ENCODE measurements at regions not wholly inside any gene's neighbourhood (a gene's known extent, or its start where the extent isn't known, plus 50 kb on each side); places are given as distances from the start of the nearest gene placed in this dataset.

DNA sequence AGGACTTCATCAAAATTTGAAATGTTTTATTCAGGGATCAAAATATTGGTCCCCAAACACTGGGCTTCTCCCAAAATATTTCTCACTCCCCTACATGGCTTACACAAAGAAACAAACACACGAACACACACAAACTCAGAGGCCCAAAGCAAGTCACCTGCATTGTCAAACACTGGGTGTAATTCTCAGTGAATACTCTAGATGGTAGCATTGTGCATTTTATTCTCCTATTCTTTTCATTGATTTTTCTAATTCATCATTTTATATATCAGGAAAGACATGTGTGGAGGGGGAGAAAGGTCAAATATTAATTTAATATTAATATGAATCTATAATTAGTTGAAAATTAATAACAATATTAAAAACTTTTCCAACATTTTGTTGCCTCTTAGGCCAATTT is 72.3 kb upstream of the TNMD start:
- DNase-seq = peak; percentile 42

DNA sequence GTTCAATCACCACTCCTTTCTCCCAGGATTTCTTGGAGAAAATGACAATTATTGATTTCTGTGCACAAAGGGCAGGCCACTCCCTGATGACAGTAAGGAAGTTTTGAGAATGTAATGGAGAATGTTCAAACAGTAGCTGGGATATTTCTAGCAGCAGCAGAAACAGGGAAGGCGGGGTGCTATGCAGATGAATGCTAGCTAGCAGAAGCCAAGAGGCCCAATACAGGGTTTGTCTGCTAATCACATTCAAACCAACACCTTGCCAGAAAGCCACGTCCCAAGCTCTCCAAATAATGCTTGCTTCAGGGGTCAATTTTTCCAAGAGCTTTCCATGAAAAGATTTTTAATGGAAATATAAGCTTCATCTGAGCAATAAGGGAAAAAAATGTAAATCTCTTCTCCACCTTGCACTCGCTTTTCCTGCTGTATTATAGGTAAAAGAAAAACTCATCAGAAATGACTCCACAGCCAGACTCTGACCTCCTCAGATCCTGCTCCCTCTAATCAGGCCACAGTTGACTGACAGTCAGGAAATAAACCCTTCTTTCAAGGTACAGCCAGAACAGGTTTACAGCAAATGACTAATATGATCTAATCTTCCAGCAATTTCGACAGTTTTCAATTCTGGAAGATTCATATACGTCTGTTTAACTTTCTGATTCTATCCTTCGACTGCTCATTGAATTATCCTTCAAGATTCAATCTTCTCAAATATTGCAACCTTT is 84.7 kb upstream of the PCDH19 start:
- no peak for DNase-seq

GRCh38 chrX:100491174-100491573 is 81.1 kb upstream of the PCDH19 start:
- DNase-seq = no peak

DNA sequence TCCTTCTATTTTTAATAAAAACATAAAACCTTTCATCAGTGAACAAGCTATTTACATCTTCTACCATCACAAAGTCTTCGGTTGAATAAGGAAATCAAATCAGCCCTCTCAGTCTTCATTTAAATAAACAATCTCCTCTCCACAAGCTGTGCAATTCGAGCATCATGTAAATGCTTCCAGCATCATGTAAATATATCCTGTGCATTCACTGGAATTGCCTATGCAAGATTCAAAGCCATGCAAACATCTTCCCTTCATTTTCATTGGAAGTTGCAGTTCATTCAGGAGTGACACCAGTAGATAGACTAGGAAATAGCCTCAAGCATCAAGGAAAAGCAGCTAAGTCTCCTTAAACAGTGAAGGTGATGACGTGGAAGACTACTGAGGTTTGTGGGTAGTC is 77.7 kb upstream of the PCDH19 start:
- no peak for DNase-seq

GRCh38 chrX:100484971-100485370 is 74.9 kb upstream of the PCDH19 start:
- no peak for DNase-seq

- DNase-seq = no peak
These were observed 69.3 kb upstream of the PCDH19 start for GRCh38 chrX:100479329-100479728.

DNA sequence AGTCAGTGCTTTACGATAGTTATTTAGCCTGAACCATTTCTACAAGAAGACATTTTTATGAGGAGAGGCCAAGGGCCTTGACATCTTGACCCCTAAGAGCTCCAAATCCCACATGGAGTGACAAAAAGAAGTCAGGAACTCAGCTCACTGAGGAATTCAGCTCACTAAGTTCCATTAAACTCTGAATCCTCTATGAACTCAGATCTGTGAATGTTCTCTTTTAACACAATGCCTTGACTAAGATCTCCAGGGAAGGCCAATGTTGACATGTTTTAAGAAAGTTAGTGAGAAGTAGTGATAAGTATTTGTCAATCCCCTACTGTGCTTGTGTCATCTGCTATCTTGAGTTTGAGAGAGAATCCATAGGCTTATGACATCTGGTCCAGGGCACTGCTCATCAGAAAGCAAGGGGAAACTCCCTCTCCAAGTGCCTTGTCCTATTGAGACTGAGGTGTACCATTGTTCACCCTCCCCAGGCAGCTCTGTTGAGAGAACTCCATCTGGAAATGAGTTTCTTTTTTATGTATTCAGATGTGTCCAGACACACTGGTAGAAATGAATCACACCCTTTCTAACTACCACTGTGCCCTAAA is 68.7 kb upstream of the PCDH19 start:
- no peak for DNase-seq

GRCh38 chrX:100477958-100478357 is 67.9 kb upstream of the PCDH19 start:
- DNase-seq = no peak

- DNase-seq = no peak
These were observed 67.4 kb upstream of the PCDH19 start for GRCh38 chrX:100477467-100477866.

Measured in OCI-M1 (cell line).